A673 (cell line): ENCODE measurements at regions not wholly inside any gene's neighbourhood (a gene's known extent, or its start where the extent isn't known, plus 50 kb on each side); places are given as distances from the start of the nearest gene placed in this dataset.

Experiments
- EZH2 ChIP-seq: fragments of 200-600 bp; sonication (generic); IDR thresholded peaks from 2 replicates; pipeline ENCODE4 v1.6.1; 2017; ENCODE audit warnings: borderline replicate concordance, low read depth, mild to moderate bottlenecking, mixed read lengths, antibody characterized with exemption, low read length; ENCODE audit not compliant: poor library complexity, severe bottlenecking
- TF ChIP-seq, protein P1 (sequence below): fragments of 300-800, 200-600 bp; sonication (generic); conservative IDR thresholded peaks from 2 replicates; pipeline ENCODE4 v1.5.1; 2017; ENCODE audit warnings: low read depth, mild to moderate bottlenecking, antibody characterized with exemption, low read length, moderate library complexity, mixed read lengths

DNA sequence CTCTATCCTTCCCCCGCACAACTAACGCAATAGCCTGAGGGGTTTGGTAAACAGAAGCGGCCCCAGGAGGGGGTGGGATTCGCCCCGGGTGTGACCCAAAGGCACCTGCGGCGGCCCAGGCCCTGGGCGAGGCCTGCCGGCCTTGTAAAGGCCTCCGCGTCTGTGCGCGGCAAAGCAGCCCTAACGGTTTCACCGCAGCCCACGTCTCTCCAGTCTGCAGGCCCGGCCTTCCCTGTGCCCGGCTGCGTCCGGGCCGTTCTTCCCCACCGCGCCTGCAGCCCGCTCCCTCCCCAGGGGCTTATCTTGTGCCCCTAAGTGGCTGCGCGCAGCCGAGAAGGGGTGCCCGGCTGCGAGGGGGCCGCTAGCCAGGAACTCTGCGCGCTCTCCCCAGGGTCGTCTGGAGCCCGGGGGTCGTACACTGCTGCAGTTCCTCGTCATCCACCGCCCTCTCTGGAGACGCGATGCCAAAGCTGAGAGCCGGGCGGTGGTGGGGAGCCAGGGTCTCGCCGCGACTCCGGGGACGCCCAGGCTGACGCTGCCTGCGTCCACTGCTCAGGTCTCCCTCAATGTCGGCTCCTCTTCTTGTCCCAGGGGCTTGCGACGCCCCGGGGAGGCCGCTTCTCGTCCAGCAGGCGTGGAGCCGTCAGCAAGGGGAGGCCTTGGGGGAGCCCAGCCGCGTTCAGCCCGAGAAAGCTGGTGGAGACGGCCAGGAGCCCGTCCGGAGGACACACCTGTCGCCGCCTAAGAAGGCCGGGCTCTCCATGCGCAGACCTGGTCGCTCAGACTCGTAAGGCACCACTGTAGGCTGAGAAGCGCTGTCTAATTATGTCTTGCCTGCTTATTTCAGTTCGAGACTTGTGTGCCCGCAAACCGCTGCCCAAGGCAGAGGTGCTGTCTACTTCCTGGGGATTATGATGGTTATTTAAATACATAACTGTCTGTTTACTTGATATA is 132.3 kb downstream of the SPAG6 start:
- TF ChIP-seq, protein P1, sequence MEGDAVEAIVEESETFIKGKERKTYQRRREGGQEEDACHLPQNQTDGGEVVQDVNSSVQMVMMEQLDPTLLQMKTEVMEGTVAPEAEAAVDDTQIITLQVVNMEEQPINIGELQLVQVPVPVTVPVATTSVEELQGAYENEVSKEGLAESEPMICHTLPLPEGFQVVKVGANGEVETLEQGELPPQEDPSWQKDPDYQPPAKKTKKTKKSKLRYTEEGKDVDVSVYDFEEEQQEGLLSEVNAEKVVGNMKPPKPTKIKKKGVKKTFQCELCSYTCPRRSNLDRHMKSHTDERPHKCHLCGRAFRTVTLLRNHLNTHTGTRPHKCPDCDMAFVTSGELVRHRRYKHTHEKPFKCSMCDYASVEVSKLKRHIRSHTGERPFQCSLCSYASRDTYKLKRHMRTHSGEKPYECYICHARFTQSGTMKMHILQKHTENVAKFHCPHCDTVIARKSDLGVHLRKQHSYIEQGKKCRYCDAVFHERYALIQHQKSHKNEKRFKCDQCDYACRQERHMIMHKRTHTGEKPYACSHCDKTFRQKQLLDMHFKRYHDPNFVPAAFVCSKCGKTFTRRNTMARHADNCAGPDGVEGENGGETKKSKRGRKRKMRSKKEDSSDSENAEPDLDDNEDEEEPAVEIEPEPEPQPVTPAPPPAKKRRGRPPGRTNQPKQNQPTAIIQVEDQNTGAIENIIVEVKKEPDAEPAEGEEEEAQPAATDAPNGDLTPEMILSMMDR = no peak
- TF ChIP-seq EZH2 = no peak
